GM21528 (cell line): ENCODE measurements at regions not wholly inside any gene's neighbourhood (a gene's known extent, or its start where the extent isn't known, plus 50 kb on each side); places are given as distances from the start of the nearest gene placed in this dataset.
"Not testable (repeated sequence)": the region's sequence is repeated elsewhere in the genome, so short reads cannot be mapped to it uniquely, and the experiment has no call there.

Experiments
- ATAC-seq: cut with Tn5 transposase; IDR thresholded peaks from one replicate; pipeline ENCODE4 v1.9.1; 2021; ENCODE audit warnings: mild to moderate bottlenecking, moderate library complexity; ENCODE audit not compliant: unreplicated experiment, low FRiP score

DNA sequence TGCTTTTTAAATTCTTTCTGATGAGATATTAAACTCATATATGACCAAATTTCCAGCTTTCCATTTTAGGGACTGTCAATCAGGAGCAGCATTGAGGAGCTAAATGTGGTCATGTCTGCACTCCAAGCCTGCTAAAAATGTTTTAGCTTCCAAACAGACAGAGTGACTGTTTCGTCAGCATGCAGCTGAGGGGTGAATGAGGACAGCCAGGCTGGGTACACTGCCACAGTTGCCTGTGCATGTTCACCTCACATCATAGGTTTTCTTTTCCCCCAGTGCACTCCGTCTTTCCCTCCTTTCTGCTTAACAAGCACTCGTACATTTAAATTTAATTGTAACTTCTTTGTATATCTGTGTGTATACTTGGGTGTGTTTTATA is 138.1 kb downstream of the ARRDC3 start:
- ATAC-seq: no peak

DNA sequence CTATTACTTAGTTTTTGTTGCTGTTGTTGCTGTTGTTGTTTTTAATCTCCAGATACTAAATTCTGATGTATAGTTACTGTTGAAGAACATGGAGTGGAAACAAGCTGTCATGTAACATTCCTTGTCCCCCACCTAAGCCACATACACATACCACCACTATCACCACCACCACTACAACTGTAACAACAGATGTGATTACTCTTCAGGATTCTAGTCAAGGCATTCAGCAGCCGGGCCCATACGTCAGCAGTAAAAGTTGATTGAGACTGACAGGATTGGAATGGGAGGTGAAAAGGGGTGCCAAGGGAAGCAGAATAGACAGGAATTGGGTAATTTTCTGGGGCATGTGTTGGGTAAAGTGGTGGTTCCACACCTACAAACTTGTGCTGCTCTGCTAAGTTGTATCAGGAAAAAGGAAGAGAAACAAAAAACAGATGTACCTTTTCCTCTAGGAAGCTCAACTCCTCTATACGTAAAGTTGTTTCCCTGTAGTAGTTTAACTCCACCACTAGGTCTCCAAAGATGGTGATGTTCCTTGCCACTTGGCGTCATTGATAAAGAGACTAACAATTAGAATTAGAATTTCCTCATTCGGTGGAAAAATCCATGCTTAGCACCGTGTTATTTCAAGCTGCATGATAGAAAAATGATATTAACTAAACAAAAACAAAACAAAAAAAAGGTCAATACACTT is 138.6 kb downstream of the ARRDC3 start:
- ATAC-seq: no peak

DNA sequence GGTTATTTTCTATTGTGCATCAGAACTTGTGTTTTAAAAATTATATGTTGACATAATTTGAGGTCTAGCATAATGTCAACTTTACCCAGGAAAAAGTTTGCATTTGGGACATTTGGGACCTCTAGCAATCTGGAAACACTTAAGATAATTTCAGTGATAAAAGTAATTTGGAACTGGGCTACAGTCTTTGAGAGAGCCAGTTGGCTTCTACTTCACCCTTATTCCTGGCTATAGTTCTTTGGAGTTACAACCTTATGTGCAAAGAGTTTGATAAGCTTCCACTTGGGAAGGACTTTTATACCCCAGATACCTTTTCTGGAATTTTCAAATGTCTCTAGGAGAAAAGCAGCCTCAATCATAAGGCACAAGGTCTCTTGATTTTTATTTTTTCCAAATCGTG is 139.3 kb downstream of the ARRDC3 start:
- ATAC-seq: no peak

DNA sequence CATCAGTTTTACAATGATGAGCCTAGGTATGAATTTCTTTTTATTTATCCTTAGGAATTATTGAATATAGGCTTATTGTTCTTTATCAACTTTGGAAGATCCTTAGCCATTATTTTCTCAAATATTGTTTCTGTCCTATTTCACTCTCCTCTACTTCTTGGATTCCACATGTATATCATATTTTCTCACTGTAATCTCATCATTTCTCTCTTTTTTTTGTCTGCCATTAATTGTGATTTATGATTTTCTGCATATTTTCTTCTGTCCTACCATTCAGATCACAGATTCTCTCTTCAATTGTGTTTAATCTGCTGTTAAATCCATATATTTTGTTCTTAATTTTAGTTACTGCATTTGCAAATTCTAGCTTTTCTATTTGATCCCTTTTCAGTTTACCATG is 139.8 kb downstream of the ARRDC3 start:
- ATAC-seq: no peak

DNA sequence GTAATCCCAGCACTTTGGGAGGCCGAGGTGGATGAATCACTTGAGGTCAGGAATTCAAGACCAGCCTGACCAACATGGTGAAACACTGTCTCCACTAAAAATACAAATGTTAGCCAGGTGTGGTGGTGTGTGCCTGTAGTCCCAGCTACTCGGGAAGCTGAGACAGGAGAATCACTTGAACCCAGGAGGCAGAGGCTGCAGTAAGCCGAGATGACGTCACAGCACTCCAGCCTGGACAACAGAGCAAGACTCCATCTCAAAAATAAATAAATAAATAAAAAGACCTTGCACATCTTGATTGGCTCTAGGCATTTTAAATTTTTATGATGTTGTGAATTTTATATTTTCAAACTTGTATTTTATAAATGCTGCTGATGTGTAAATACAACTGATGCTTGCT is 141.7 kb downstream of the ARRDC3 start:
- ATAC-seq: not testable (repeated sequence)

DNA sequence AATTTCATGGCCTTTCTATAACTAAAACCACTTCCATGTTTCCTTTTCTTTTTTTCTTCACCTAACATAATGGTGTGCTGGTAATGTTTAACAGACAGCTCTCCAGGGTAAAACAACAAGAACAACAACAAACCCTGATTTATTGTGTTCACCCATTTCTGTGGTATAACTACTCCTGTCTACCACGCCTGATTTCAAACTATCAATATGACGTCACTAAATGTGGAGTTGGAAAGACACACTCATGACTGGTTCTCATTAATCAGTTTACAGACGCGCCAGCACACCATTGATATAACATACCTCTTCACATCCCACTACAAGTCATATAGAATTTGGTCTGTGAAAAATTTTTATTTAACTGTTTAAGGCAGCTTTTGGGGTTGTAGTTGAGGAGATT is 142.9 kb downstream of the ARRDC3 start:
- ATAC-seq: no peak

DNA sequence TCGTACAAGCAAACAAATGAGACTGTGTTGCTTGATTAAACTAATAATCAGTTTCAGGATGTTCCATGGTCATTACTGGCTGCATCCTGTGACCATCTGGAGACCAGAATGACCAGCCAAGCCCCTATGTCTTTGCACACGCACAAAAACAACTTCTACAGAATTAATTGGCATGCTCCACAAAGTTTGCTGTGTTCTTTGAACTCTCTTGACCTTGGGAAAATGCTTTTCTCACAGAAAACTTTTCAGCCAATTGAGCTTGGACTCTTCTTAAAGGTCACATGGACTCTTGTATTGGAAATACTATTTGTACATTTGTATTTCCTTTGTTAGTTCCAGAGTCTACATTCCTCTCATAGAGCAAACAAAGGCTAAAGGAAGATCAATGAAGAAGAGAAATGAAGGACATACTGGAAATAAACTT is 147.8 kb downstream of the ARRDC3 start:
- ATAC-seq: no peak

DNA sequence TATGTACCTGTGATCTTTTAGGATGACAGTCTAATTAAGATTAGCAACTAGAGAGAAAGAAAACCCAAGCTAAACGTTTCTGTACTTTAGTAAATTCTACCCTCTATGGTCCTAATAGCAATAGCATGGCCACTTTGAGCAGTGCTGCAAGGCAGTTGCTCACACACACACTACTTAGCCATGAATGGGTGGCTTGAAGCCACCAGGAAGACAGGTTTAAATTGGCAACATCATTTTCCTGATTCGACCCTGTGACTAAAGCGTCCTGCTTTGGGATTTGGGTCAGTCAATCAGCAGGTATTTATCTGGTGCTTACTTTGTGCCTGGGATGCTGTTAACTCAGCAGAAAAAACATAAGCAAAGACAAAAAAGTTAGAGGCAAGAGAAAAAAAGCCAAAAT is 150.6 kb downstream of the ARRDC3 start:
- no peak for ATAC-seq

DNA sequence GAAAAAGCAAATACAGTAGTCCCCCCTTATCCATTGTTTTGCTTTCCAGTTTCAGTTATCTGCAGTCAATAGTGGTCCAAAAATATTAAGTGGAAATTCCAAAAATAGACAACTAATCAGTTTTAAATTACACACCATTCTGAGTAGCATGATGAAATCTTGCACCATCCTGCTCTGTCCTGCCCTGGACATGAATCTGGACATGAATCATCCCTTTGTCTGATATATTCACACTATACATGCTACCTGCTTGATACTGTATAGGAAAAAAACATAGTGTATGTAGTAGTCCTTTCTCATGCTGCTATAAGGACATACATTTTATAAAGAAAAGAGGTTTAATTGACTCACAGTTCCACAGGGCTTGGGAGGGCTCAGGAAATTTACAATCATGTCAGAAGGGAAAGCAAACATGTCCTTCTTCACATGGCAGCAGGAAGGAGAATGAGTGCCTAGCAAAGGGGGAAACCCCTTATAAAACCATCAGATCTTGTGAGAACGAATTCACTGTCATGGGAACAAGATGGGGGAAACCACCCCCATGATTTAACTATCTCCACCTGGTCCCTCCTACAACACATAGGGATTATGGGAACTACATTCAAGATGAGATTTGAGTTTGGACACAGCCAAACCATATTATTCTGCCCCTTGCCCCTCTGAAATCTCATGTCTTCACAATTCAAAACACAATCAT is 153.9 kb downstream of the ARRDC3 start:
- no peak for ATAC-seq

DNA sequence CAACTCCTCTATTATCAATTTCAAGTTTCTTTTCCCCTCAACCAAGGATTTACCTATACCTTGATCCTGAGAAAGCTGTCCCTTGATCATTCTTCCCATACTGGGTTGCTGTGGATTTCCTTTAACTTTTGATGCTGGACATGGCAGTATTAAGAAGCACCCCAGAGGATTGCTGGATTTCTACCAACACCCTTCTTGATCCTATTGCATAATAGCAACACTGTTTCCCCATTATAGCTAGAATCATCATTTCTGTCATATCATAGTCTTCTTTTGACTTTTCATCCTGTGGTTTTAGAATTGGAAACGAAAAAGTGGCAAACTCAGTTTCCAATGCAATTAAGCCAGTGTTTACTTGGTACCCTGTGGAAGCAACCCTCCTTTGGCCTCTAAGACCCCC is 154.9 kb downstream of the ARRDC3 start:
- no peak for ATAC-seq

DNA sequence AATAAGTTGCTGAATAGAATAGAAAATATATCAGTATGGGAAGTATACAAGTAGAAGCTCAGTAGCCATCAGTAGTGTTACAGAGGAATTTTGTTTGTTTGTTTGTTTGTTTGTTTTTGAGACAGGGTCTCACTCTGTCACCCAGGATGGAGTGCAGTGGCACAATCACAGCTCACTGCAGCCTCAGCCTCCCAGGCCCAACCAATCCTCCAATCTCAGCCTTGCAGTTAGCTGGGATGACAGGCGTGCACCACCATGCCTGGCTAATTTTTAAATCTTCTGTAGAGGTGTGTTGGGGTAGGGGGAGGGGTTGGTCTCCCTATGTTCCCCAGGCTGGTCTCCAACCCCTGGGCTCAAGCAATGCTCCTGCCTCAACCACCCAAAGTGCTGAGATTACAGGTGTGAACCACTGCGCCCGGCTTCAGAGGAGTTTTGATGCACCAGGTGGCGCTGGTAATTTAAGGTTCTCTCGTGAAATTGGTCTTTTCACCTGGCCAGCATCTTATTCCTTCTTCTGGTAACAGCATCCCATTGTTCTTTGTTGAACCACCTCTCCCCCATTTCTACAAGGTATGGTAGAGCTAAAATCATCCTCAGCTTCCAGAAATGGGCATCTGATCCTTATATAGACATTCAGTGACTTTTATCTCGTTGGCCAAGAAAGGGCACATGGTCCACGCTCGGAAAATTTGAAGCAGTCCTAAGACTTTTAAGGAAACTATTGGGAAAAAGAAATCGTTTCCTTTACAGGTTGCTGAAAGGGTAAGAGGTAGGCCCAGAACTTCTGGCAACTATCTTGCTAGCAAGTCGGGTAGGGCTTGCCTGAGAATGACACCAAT is 157.1 kb downstream of the ARRDC3 start:
- peak; percentile 66 for ATAC-seq

DNA sequence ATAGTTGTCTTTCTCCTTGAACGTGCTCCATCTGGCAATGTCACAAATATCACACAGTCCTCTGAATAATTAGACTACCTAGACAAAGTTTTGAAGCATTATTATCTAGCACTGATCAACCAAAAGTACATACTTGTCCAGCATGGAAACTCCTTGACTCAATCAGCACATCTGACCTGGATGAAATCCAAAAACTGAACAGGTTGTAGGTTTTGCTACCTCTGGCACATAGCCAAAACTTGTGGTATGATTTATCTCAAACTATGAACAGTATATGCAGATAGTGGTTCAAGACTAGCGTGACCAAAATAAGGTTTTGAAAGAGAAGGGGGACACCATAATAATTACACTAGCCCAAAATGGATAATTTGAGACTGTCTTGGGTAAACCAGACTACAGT is 158.1 kb downstream of the ARRDC3 start:
- ATAC-seq: no peak

DNA sequence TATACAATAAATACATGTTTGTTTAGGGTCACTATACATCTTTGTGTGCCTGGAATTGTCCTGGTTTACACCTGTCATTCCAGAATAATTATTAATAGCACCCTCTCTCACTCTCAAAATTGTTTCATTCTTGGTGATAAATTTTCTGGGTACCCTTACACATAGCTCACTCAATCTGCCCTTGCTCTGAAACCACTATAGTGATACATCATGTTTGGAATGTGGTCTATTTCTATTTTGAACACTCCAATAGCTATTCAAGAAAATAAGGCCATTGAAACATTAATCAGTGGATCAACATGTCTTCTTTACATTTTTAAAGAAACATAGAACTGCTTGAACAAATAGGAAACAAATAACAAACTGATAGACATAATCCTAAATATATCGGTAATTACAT is 158.7 kb downstream of the ARRDC3 start:
- ATAC-seq: no peak

DNA sequence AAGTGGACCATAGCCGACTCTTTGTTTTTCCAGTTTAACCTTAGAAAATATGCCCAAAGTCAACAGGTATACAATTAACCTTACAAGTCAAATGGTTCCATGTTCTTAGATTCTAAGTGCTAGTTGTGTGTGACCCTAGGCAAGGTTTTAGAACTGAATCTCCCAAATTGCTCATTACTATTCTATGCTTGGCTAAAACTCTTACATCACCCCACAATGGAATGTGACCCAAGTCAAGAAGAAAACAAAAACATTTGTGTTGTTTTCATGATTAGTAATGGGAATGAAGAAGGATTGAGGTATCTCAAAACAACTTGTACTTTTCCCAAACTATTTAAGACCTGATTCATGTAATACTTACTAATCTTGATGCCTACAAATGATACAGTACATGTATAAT is 159.2 kb downstream of the ARRDC3 start:
- no peak for ATAC-seq

DNA sequence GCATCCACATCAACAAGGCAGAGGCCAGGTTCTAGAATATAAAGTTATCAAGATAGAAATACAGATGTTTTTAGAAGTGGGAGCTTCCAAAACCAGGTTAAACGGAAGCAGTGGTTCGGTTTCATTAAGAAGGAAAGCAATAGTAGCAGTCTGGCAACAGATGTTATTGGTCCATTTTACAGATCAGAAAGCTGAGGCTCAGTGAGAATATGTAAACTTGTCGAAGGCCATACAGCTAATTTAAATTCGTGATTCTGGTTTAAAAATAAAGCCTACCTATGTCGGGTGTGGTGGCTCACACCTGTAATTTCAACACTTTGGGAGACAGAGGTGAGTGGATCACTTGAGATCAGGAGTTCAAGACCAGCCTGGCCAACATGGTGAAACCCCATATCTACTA is 160.6 kb downstream of the ARRDC3 start:
- ATAC-seq: no peak

DNA sequence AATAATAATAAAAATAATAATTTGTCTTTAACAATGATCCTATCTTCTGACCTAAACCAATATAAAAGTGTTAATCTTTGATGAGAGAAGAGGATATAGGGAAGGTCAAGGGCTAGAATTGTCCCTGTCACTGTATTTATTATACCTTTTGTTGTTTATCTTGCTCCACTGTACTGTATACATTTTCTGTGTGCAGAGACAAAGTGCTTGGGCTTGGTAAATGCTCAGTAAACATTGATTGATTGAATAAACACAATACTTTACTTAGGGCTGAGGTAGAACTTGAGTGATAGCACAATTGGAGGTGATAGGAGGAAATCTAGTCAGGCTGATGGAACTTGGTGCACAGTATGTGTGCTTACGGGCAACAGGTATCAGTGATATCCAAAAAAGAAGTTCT is 161.2 kb downstream of the ARRDC3 start:
- ATAC-seq: no peak

DNA sequence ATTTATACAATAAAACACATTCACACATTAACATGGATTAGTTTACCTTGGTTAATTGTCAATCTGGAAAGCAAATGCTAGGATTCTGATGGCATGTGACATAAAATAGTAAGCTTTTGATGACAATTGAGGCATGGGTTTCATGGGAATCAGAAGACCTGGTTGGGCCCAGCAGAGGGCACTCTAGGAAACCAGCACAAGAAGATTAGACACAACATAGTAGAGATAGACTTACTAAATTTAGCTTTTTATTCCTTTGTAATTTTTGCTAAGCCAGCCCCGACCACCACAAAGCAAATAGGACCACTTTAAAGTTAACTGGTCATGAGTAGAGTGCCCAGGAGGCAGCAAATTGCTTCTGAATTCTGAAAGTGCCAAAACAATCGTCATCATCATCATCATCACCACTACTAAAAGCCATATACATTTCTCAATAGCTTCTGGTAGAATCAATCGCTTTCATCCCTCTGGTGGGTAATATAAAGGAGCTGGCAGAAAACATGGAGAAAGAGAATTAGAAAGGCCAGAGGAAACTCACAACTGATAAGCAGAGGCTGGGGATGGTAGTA is 163.2 kb downstream of the ARRDC3 start:
- ATAC-seq: no peak

DNA sequence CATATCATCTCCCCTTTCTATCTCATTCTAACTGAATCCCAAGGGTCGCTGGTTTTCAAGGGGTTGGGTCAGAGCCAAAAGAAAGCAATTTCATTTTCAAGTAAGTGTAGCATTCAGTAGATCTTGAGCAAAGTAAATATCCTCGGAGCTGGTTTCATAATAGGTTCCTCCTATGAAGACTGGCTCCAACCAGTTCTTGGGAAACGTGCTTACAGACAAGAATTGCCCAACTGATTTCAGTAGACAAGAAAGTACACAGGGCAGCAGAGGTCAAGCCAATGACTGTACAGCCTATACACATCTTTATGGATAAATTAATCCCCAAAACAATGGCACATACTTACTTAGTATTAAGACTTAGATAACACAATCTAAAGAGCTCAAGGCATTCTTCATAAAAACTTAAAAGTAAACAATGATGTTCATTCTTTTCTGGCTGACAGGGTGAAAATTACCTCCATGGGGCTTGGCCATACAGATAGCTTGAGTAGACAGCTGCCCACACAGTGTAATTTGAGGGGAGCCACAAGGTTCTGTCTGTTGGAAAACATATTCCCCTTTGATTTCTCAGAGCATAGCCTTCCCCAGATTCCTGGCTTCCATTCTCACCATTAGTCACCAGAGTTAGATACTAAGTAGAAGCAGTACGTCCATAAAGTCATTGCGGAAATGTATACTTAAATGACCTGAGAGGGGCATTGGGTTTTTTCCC is 163.9 kb downstream of the ARRDC3 start:
- ATAC-seq: no peak

DNA sequence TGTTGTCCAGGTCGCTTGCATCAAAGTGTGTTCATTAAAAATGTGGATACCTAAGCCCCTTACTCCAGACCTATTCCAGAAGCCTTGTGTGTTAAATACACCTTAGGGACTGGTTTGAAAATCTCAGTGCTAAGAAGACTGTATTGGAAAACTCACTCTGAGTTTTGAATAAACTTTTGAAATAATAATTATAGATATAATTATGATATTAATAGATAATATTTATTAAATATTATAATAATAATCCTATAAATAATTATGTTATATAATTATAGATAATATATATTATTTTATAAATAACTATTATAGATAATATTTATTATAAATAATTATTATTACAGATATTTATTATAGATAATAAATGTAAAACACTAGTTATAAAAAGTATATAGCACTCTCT is 165.3 kb downstream of the ARRDC3 start:
- no peak for ATAC-seq

DNA sequence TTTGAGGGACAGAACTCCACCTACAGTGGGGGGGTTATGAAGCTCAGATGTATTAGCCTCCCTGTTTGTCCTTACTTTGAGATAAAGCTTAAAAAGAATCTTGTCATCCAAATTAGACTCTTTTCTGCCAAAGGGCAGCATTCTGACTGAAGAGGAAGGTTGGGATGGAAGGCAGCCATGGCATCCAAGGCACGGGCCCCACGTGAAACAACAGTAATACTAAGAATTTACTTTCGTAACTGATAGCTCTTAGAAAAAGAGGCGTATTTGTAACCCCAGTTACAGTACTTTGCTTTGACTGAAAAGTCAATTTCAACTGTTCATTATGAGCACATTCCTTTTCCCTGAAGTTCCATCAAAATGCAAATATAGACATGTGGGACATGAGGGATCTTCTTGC is 168.5 kb downstream of the ARRDC3 start:
- ATAC-seq: no peak
